Smooth muscle cell (in vitro differentiated cells): ENCODE measurements at regions not wholly inside any gene's neighbourhood (a gene's known extent, or its start where the extent isn't known, plus 50 kb on each side); places are given as distances from the start of the nearest gene placed in this dataset.

Source experiments
- DNase-seq: peaks from one replicate; lab custom pipeline; 2025; ENCODE audit not compliant: unreplicated experiment; lab: John Stamatoyannopoulos, UW
- H2AFZ ChIP-seq: fragments of 200-600 bp; sonication (generic); 2 replicates; pipeline ENCODE4 v1.6.0; 2016; ENCODE audit warnings: antibody characterized with exemption, low read depth, mild to moderate bottlenecking
- H3F3A ChIP-seq: fragments of 200-600 bp; sonication (generic); 2 replicates; pipeline ENCODE4 v1.6.0; 2017; ENCODE audit warnings: antibody characterized with exemption, low read depth
- H3K27ac ChIP-seq: fragments of 200-600 bp; sonication (generic); 2 replicates; pipeline ENCODE4 v1.5.1; 2016; ENCODE audit warnings: low read depth, mild to moderate bottlenecking
- H3K27me3 ChIP-seq: fragments of 200-600 bp; sonication (generic); 2 replicates; pipeline ENCODE4 v1.6.1; 2016; ENCODE audit warnings: low read depth, mild to moderate bottlenecking
- H3K36me3 ChIP-seq: fragments of 200-600 bp; sonication (generic); 2 replicates; pipeline ENCODE4 v1.5.1; 2016; ENCODE audit warnings: low read depth
- H3K4me1 ChIP-seq: fragments of 200-600 bp; sonication (generic); 2 replicates; pipeline ENCODE4 v1.5.1; 2016; ENCODE audit warnings: low read depth
- H3K4me2 ChIP-seq: fragments of 200-600 bp; sonication (generic); 2 replicates; pipeline ENCODE4 v1.6.0; 2016; ENCODE audit warnings: mild to moderate bottlenecking
- H3K4me3 ChIP-seq: fragments of 200-600 bp; sonication (generic); 2 replicates; pipeline ENCODE4 v1.5.1; 2016; ENCODE audit warnings: mild to moderate bottlenecking
- H3K79me2 ChIP-seq: fragments of 200-600 bp; sonication (generic); 2 replicates; pipeline ENCODE4 v1.6.0; 2016; ENCODE audit warnings: low read depth, mild to moderate bottlenecking
- H3K9ac ChIP-seq: fragments of 200-600 bp; sonication (generic); 2 replicates; pipeline ENCODE4 v1.6.0; 2016; ENCODE audit warnings: low read depth
- H3K9me3 ChIP-seq: fragments of 200-600 bp; sonication (generic); replicated peaks from 2 replicates; pipeline ENCODE4 v1.5.1; 2016; ENCODE audit warnings: low read depth
- H4K20me1 ChIP-seq: fragments of 200-600 bp; sonication (generic); 2 replicates; pipeline ENCODE4 v1.6.0; 2016; ENCODE audit warnings: low read depth
- WGBS: methylation state at CpG from one replicate; pipeline ENCODE4 v1.1.7; 2016; ENCODE audit warnings: low lambda C conversion rate; 5-methylcytosine and 5-hydroxymethylcytosine counted together
- TF ChIP-seq, protein P1 (sequence below): fragments of 200-600 bp; sonication (generic); IDR thresholded peaks from 2 replicates; pipeline ENCODE4 v1.5.1; 2017; ENCODE audit warnings: borderline replicate concordance, mild to moderate bottlenecking, antibody characterized with exemption; ENCODE audit not compliant: insufficient read depth, poor library complexity, severe bottlenecking

DNA sequence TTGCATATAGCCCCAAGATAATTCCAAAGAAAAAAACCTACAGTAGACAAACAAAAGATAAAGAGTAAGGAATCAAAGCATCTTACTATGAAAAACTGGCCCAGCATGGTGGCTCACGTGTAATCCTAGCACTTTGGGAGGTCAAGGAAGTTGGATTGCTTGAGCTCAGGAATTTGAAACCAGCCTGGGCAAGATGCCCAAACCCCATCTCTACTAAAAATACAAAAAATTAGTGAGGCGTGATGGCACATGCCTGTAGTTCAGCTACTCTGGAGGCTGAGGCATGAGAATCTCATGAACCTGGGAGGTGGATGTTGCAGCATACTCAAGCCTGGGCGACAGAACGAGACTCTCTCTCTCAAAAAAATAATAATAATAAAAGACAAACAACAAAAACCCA lies 764.7 kb upstream of the KIF2B start:
- H3K79me2 ChIP-seq, result no peaks in the 10 kb centered on the region
- no peak overlapping the region for H3K9ac ChIP-seq
- no peak for DNase-seq

DNA sequence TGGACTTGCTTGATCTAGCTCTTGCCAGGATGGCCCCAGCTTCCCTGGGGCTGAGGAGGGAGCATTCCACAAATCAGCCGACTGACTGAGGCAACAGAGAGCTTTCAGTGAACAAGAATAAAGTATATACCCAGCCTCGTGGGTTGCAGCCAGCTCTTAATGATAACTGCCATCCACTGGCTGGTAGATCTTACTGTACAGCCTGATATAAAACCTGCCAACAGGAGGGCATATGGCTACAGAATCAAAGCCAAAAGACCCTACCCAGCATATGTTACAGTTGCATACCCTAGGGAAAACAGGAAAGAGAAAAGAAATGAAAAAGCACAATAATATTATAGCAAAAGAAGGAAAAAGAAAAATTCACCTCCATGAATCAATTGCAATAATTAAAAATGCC lies 775.9 kb upstream of the KIF2B start:
- Histone ChIP-seq H3K9me3 (no peaks in the 10 kb centered on the region), H3K4me2 (no peak overlapping the region), H3K27me3 (no peaks in the 10 kb centered on the region), H3K27ac (no peak overlapping the region), H3F3A (no peaks in the 10 kb centered on the region), H3K4me1 (no peaks in the 10 kb centered on the region), H3K4me3 (no peak overlapping the region), H3K36me3 (no peaks in the 10 kb centered on the region), H3K9ac (no peak overlapping the region), H3K79me2 (no peaks in the 10 kb centered on the region), H4K20me1 (no peaks in the 10 kb centered on the region), H2AFZ (no peak overlapping the region)
- DNase-seq, result no peak
- 84% methylated on average over 2 of the region's 2 CpGs for WGBS
- TF ChIP-seq, protein P1, sequence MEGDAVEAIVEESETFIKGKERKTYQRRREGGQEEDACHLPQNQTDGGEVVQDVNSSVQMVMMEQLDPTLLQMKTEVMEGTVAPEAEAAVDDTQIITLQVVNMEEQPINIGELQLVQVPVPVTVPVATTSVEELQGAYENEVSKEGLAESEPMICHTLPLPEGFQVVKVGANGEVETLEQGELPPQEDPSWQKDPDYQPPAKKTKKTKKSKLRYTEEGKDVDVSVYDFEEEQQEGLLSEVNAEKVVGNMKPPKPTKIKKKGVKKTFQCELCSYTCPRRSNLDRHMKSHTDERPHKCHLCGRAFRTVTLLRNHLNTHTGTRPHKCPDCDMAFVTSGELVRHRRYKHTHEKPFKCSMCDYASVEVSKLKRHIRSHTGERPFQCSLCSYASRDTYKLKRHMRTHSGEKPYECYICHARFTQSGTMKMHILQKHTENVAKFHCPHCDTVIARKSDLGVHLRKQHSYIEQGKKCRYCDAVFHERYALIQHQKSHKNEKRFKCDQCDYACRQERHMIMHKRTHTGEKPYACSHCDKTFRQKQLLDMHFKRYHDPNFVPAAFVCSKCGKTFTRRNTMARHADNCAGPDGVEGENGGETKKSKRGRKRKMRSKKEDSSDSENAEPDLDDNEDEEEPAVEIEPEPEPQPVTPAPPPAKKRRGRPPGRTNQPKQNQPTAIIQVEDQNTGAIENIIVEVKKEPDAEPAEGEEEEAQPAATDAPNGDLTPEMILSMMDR, result no peak

More for the DNA sequence above, 764.7 kb upstream of the KIF2B start:
- Histone ChIP-seq H2AFZ (no peak overlapping the region), H3K36me3 (no peaks in the 10 kb centered on the region), H3K9me3 (no peaks in the 10 kb centered on the region), H4K20me1 (no peaks in the 10 kb centered on the region), H3K27me3 (no peaks in the 10 kb centered on the region), H3K27ac (no peak overlapping the region), H3K4me3 (no peak overlapping the region), H3K4me1 (no peaks in the 10 kb centered on the region), H3K4me2 (no peak overlapping the region), H3F3A (no peaks in the 10 kb centered on the region)
- 85% methylated on average over 4 of the region's 4 CpGs for WGBS
- TF ChIP-seq, protein P1, result no peak

DNA sequence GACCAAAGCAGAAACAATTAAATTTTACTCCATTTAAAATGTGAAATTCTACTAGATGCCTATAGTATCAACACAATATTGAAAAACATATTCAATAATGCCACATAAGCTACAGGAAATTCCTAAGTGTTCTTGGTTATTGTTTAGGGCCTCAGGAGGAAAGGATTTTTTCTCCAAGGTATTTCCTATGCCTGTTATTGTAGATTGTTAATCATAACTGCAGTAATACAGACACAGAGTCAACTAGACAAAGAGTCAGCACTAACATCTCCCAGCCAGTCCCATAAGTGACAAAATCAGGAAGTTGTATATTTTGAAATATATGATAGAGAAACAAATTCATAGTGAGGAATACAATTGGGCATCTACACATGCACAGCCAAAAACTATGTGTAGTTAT lies 782.7 kb upstream of the KIF2B start:
- Histone ChIP-seq H3K36me3 (no peaks in the 10 kb centered on the region), H3K4me1 (no peaks in the 10 kb centered on the region), H3F3A (no peaks in the 10 kb centered on the region), H3K4me2 (no peak overlapping the region), H3K27ac (no peak overlapping the region), H3K27me3 (no peaks in the 10 kb centered on the region), H3K9me3 (no peaks in the 10 kb centered on the region), H3K79me2 (no peaks in the 10 kb centered on the region), H2AFZ (no peak overlapping the region), H3K9ac (no peak overlapping the region), H3K4me3 (no peak overlapping the region), H4K20me1 (no peaks in the 10 kb centered on the region)
- TF ChIP-seq, protein P1, result no peak
- no peak for DNase-seq

DNA sequence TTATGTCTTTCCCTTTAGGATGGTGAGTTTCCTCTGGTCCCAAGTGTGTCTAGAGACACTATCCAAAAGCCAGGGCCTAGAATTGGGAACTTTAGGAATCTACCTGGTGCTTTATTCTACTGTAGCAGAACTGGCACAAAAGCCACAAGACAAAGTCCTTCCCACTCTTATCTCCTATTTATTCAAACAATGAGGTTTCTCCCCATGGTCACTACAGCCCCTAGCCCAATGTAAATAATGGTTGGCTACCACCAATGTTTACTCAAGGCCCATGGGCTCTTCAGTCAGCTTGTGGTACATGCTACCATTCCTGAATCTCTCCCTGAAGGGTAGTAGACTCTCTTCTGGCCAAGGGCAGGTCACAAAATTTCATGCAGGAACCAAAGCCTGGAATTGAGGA lies 789.4 kb upstream of the KIF2B start:
- no peak for DNase-seq
- no peaks in the 10 kb centered on the region for H3K4me1 ChIP-seq

More for the DNA sequence above, 789.4 kb upstream of the KIF2B start:
- TF ChIP-seq, protein P1, result no peak
- H2AFZ ChIP-seq, result no peak overlapping the region
- no peaks in the 10 kb centered on the region for H3K27me3 ChIP-seq
- H3K36me3 ChIP-seq, result no peaks in the 10 kb centered on the region
- no peak overlapping the region for H3K9ac ChIP-seq
- no peaks in the 10 kb centered on the region for H3K9me3 ChIP-seq
- no peaks in the 10 kb centered on the region for H3F3A ChIP-seq
- no peaks in the 10 kb centered on the region for H3K79me2 ChIP-seq
- no peak overlapping the region for H3K4me3 ChIP-seq
- H4K20me1 ChIP-seq, result no peaks in the 10 kb centered on the region
- no peak overlapping the region for H3K27ac ChIP-seq
- no peak overlapping the region for H3K4me2 ChIP-seq
